Kidney (tissue), 13 donors: ENCODE measurements at regions not wholly inside any gene's neighbourhood (a gene's known extent, or its start where the extent isn't known, plus 50 kb on each side); places are given as distances from the start of the nearest gene placed in this dataset.

Experiments
- DNase-seq, 5 donors: peaks; one replicate each; pipeline ENCODE4 v3.0.0-alpha.2; 2013 to 2020
- FAIRE-seq: peaks from 2 replicates; lab custom pipeline; 2012; peaks lifted over from hg19 to GRCh38; lab: Jason Lieb, UNC
- H3K27ac ChIP-seq, 2 donors: one replicate each; pipeline ENCODE4 v1.7.0; 2013; ENCODE audit warnings: low read depth in 2 of 2, low read length in 2 of 2, inconsistent platforms in 1 of 2
- H3K27me3 ChIP-seq: one replicate; pipeline ENCODE4 v1.7.1; 2013; ENCODE audit warnings: low read length, inconsistent platforms; ENCODE audit not compliant: control insufficient read depth, insufficient read depth
- H3K36me3 ChIP-seq, 3 donors: one replicate each; pipeline versions ENCODE4 v1.7.0 to v1.7.1; 2013; ENCODE audit warnings: low read length in 3 of 3, control low read depth in 1 of 3, inconsistent platforms in 1 of 3; ENCODE audit not compliant: insufficient read depth in 3 of 3, control insufficient read depth in 2 of 3
- H3K4me1 ChIP-seq, 3 donors: one replicate each; pipeline versions ENCODE4 v1.7.0 to v1.7.1; 2013; ENCODE audit warnings: low read length in 3 of 3, inconsistent platforms in 1 of 3, low read depth in 1 of 3; ENCODE audit not compliant: control insufficient read depth in 2 of 3, insufficient read depth in 2 of 3
- H3K4me3 ChIP-seq, 3 donors: one replicate each; pipeline versions ENCODE4 v1.7.0 to v1.8.1; 2013; ENCODE audit warnings: low read length in 3 of 3, control low read depth in 1 of 3, inconsistent platforms in 1 of 3
- H3K9ac ChIP-seq, 3 donors: one replicate each; pipeline versions ENCODE4 v1.7.0 to v1.7.1; 2013; ENCODE audit warnings: low read length in 3 of 3, control low read depth in 1 of 3, inconsistent platforms in 1 of 3
- H3K9me3 ChIP-seq, 3 donors: one replicate each; pipeline versions ENCODE4 v1.7.0 to v1.7.1; 2013; ENCODE audit warnings: low read length in 3 of 3, control low read depth in 1 of 3, inconsistent platforms in 1 of 3; ENCODE audit not compliant: control insufficient read depth in 2 of 3, insufficient read depth in 1 of 3
- CTCF ChIP-seq: IDR thresholded peaks from 3 replicates; pipeline ENCODE4 v1.5.1; 2012; ENCODE audit warnings: mild to moderate bottlenecking, moderate library complexity, borderline replicate concordance; ENCODE audit not compliant: insufficient read depth; ENCODE audit errors: extremely low read depth
- intact Hi-C: fragments of 100-400 bp; cut with DNase I; formaldehyde crosslinking; loops from one replicate; pipeline ENCODE4 v1.11.1; 2022
- donor health status: control.
- donor health status: control.
- donor health status: control.
- donor health status: control.
- donor health status: control.
- donor health status: DM: yes; HTN: yes; CAD: no.
- donor health status: Normal renal cell carcinoma (clear cell type).

- no peak for TF ChIP-seq CTCF
- intact Hi-C loops: no loop called here
- Histone ChIP-seq H3K27me3 (no peaks in the 10 kb centered on the region), H3K27ac (no peak overlapping the region), H3K4me3 (no peak overlapping the region), H3K9me3 (no peaks in the 10 kb centered on the region), H3K9ac (no peak overlapping the region), H3K36me3 (no peaks in the 10 kb centered on the region), H3K4me1 (no peaks in the 10 kb centered on the region)
- FAIRE-seq (no peak), DNase-seq (no peak)
Measured at GRCh38 chr1:73727036-73727435, 470.9 kb downstream of the LRRIQ3 start.

- no peak overlapping the region for H3K4me3 ChIP-seq
- H3K36me3 ChIP-seq: no peaks in the 10 kb centered on the region
- TF ChIP-seq CTCF: no peak
- no peaks in the 10 kb centered on the region for H3K9me3 ChIP-seq
- H3K27ac ChIP-seq: no peak overlapping the region
- no peak for DNase-seq
- H3K9ac ChIP-seq: no peak overlapping the region
- no peaks in the 10 kb centered on the region for H3K27me3 ChIP-seq
- no peak for FAIRE-seq
- no peaks in the 10 kb centered on the region for H3K4me1 ChIP-seq
- intact Hi-C loops: no loop called here
Measured at GRCh38 chr1:73722055-73722454, 475.9 kb downstream of the LRRIQ3 start.

- FAIRE-seq: no peak
- no peak overlapping the region for H3K9ac ChIP-seq
- no peak for TF ChIP-seq CTCF
Measured at GRCh38 chr1:73717976-73718375, 480.0 kb downstream of the LRRIQ3 start.

GRCh38 chr1:73711089-73711488 lies 486.9 kb downstream of the LRRIQ3 start:
- Histone ChIP-seq H3K36me3 (no peaks in the 10 kb centered on the region), H3K9me3 (no peaks in the 10 kb centered on the region), H3K27me3 (no peaks in the 10 kb centered on the region), H3K27ac (no peak overlapping the region), H3K4me3 (no peak overlapping the region), H3K4me1 (no peaks in the 10 kb centered on the region), H3K9ac (no peak overlapping the region)
- TF ChIP-seq CTCF: no peak
- no peak for DNase-seq
- no peak for FAIRE-seq
- intact Hi-C loops: no loop called here

More at GRCh38 chr1:73717976-73718375, 480.0 kb downstream of the LRRIQ3 start:
- H3K9me3 ChIP-seq: no peaks in the 10 kb centered on the region
- H3K27me3 ChIP-seq: no peaks in the 10 kb centered on the region
- H3K4me3 ChIP-seq: no peak overlapping the region
- intact Hi-C loops: no loop called here
- no peak for DNase-seq
- no peaks in the 10 kb centered on the region for H3K36me3 ChIP-seq
- H3K27ac ChIP-seq: no peak overlapping the region
- no peaks in the 10 kb centered on the region for H3K4me1 ChIP-seq
